ENCODE measurements at regions not wholly inside any gene's neighbourhood (a gene's known extent, or its start where the extent isn't known, plus 50 kb on each side); places are given as distances from the start of the nearest gene placed in this dataset.
"Not testable (repeated sequence)": the region's sequence is repeated elsewhere in the genome, so short reads cannot be mapped to it uniquely, and the experiment has no call there.

DNA sequence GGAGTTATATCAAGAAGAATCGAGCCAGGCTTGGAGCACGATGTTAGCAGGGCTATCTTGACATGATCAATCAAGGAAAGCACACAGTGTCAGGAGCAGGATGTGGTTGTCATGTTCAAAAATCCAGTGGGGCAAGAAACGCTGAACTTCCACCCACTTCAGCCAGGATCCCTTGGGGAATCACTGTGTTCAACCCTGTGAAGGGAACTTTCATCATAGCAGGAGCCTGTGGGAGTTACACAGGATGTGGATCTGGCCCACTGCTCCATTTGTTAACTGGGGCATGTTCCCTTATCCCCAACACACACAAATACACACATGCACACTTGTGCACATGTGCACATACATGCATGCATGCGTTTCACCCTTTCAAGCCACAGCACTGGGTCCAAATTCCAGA, 619.3 kb downstream of the SPATA31A6 start:
- H3K27ac ChIP-seq (ENCODE audit: low read depth, low read length, poor library complexity, severe bottlenecking): not testable (repeated sequence)

DNA sequence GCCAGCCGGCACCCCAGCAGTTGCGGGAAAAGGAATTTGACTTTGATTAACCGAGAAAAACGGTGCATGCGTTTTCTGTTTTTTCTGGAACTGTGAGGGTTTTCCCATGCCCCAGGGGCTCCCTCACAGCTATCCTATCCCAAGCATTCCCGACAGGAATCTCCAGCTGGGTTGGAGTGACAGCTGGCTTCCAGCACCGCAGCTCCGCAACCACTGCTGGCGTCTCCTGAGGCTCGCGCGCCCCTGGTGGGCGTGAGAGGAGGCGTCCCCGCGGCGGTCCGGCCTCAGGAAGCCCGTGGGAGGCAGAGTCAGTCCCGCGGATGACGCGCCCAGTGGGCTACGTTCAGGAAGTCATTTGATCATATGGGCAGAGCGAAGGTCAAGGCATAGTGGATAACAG, 623.2 kb downstream of the SPATA31A6 start:
- H2AFZ ChIP-seq (ENCODE audit: low read length); H3K27me3 ChIP-seq (ENCODE audit: insufficient read depth, low read length); H3K4me2 ChIP-seq (ENCODE audit: low read length); H3K4me3 ChIP-seq (ENCODE audit: low read depth, low read length, poor library complexity, severe bottlenecking); H4K20me1 ChIP-seq (ENCODE audit: insufficient read depth, low read length); H3K36me3 ChIP-seq (ENCODE audit: insufficient read depth, low read length); H3K79me2 ChIP-seq (ENCODE audit: insufficient read depth, low read length); H3K9me3 ChIP-seq (ENCODE audit: low read length); H3K9ac ChIP-seq (ENCODE audit: low read length); H3K4me1 ChIP-seq (ENCODE audit: insufficient read depth, low read length, severe bottlenecking); H3F3A ChIP-seq (ENCODE audit: insufficient read depth, low read length); H3K27ac ChIP-seq (ENCODE audit: low read depth, low read length, poor library complexity, severe bottlenecking); H3K9me2 ChIP-seq (ENCODE audit: low read depth, low read length): not testable (repeated sequence)

More for the DNA sequence above, 619.3 kb downstream of the SPATA31A6 start:
- not testable (repeated sequence) for H3K79me2 ChIP-seq (ENCODE audit: insufficient read depth, low read length); H3F3A ChIP-seq (ENCODE audit: insufficient read depth, low read length); H3K9ac ChIP-seq (ENCODE audit: low read length); H3K9me2 ChIP-seq (ENCODE audit: low read depth, low read length); H3K36me3 ChIP-seq (ENCODE audit: insufficient read depth, low read length); H3K4me3 ChIP-seq (ENCODE audit: low read depth, low read length, poor library complexity, severe bottlenecking); H3K4me1 ChIP-seq (ENCODE audit: insufficient read depth, low read length, severe bottlenecking); H4K20me1 ChIP-seq (ENCODE audit: insufficient read depth, low read length); H2AFZ ChIP-seq (ENCODE audit: low read length); H3K9me3 ChIP-seq (ENCODE audit: low read length); H3K27me3 ChIP-seq (ENCODE audit: insufficient read depth, low read length); H3K4me2 ChIP-seq (ENCODE audit: low read length)

DNA sequence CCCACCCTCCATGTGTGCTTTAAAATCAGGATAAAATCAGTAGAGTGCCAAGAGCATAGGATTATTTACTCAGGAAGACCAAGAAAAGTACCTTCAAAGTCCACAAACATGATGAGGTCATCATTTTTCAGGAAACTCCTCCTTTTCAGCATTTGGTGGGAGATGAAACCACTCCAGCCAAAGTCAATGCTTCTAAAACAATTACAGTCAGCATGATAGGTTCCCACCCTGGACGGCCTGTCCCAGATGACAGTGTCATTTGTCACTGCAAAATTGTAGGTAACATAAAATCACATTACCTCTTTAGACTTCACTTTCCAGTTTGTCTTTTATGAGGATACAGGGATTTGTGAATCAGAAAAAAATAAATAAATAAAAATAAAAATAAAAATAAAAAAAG, 638.0 kb downstream of the SPATA31A6 start:
- not testable (repeated sequence) for H3K27me3 ChIP-seq (ENCODE audit: insufficient read depth, low read length); H2AFZ ChIP-seq (ENCODE audit: low read length); H3K9me3 ChIP-seq (ENCODE audit: low read length); H3K4me3 ChIP-seq (ENCODE audit: low read depth, low read length, poor library complexity, severe bottlenecking); H3F3A ChIP-seq (ENCODE audit: insufficient read depth, low read length); H3K27ac ChIP-seq (ENCODE audit: low read depth, low read length, poor library complexity, severe bottlenecking); H4K20me1 ChIP-seq (ENCODE audit: insufficient read depth, low read length); H3K36me3 ChIP-seq (ENCODE audit: insufficient read depth, low read length); H3K9ac ChIP-seq (ENCODE audit: low read length); H3K4me2 ChIP-seq (ENCODE audit: low read length); H3K4me1 ChIP-seq (ENCODE audit: insufficient read depth, low read length, severe bottlenecking); H3K9me2 ChIP-seq (ENCODE audit: low read depth, low read length); H3K79me2 ChIP-seq (ENCODE audit: insufficient read depth, low read length)

DNA sequence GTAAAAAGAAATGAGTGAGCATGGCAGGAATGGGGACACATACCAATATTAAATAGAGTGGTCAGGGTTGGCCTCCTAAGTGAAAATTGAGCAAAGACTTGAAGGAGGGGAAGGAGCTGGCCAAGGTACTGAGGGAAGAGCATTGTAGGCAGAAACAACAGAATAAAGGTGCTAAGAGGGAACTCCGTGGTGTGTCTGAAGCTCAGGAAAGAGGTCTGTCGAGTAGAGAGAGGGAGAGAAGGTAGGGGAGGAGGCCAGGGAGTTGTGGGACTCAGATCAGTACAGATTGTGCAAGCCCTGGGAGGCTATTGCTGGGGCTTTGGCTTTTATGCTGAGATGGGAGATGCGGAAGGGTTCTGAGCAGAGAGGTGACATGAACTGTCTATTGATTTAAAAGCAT, 664.7 kb downstream of the SPATA31A6 start:
- not testable (repeated sequence) for H2AFZ ChIP-seq (ENCODE audit: low read length); H3F3A ChIP-seq (ENCODE audit: insufficient read depth, low read length); H3K9ac ChIP-seq (ENCODE audit: low read length); H3K9me3 ChIP-seq (ENCODE audit: low read length); H3K27ac ChIP-seq (ENCODE audit: low read depth, low read length, poor library complexity, severe bottlenecking); H3K4me3 ChIP-seq (ENCODE audit: low read depth, low read length, poor library complexity, severe bottlenecking); H3K27me3 ChIP-seq (ENCODE audit: insufficient read depth, low read length); H3K79me2 ChIP-seq (ENCODE audit: insufficient read depth, low read length); H3K9me2 ChIP-seq (ENCODE audit: low read depth, low read length); H3K36me3 ChIP-seq (ENCODE audit: insufficient read depth, low read length); H3K4me2 ChIP-seq (ENCODE audit: low read length); H3K4me1 ChIP-seq (ENCODE audit: insufficient read depth, low read length, severe bottlenecking); H4K20me1 ChIP-seq (ENCODE audit: insufficient read depth, low read length)

DNA sequence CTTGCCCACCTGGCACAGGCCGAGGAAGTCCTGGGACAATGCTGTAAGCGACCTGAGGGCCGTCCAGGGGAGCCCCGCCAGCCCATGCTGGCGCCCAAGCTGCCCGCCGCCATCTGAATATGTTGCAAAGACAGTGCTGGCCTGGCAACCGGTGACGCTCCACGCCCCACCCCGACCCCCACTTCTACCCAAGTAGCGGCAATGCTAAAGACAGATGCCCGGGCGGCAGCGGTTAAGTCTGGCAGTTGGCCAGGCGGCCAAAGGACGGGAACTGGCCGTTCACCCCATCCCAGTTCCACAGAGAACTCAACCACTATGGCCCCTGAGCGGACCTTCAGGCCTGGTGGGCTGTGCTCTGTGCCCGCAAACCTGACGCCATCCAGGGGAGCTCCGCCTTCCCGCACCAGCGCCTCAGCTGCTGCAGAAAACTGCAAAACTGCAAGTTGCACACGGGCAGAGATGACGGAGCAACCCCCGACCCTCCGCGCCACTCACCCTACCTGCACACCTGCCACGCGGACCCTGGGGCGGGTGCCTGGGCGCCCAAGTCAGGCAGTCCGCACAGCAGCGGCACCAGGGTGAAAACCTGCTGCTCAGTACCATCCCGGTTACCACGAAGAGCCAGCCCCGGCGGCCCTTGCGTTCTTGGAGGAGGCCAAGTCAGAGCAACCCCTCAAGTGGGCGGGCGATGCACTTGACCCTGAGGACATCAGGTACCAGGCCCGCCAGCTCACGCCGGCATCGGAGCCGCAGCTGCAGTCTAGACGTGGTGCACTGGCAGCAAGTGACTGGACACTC, 667.6 kb downstream of the SPATA31A6 start:
- not testable (repeated sequence) for H3K4me1 ChIP-seq (ENCODE audit: insufficient read depth, low read length, severe bottlenecking); H3K9ac ChIP-seq (ENCODE audit: low read length); H3K4me2 ChIP-seq (ENCODE audit: low read length); H3K9me2 ChIP-seq (ENCODE audit: low read depth, low read length); H3K27me3 ChIP-seq (ENCODE audit: insufficient read depth, low read length); H3K27ac ChIP-seq (ENCODE audit: low read depth, low read length, poor library complexity, severe bottlenecking); H3K9me3 ChIP-seq (ENCODE audit: low read length); H3K79me2 ChIP-seq (ENCODE audit: insufficient read depth, low read length); H4K20me1 ChIP-seq (ENCODE audit: insufficient read depth, low read length); H3K4me3 ChIP-seq (ENCODE audit: low read depth, low read length, poor library complexity, severe bottlenecking); H2AFZ ChIP-seq (ENCODE audit: low read length); H3F3A ChIP-seq (ENCODE audit: insufficient read depth, low read length); H3K36me3 ChIP-seq (ENCODE audit: insufficient read depth, low read length)

DNA sequence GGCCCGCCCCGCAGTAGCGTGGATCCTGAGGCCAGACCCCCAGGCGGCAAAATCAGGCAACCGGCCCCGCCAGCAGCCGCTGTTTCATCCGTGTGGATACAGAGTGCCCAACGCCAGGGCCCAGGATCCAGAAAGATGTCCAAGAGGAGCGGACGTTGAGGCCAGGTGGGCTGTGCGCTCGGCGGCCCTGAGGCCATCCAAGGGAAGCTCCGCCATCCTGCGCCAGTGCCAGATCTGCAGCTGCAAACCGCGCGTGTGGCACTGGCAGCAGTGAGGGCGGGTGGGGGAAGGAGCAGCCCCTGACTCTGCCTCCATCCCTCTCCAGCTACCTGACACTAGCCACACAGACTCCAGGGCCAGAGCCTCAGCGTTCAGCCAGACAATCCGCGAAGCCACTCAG, 668.2 kb downstream of the SPATA31A6 start:
- H3K9me2 ChIP-seq (ENCODE audit: low read depth, low read length); H3K4me3 ChIP-seq (ENCODE audit: low read depth, low read length, poor library complexity, severe bottlenecking); H3K27ac ChIP-seq (ENCODE audit: low read depth, low read length, poor library complexity, severe bottlenecking); H3K9ac ChIP-seq (ENCODE audit: low read length); H3K9me3 ChIP-seq (ENCODE audit: low read length); H3K4me1 ChIP-seq (ENCODE audit: insufficient read depth, low read length, severe bottlenecking); H3K79me2 ChIP-seq (ENCODE audit: insufficient read depth, low read length); H3K27me3 ChIP-seq (ENCODE audit: insufficient read depth, low read length); H3K4me2 ChIP-seq (ENCODE audit: low read length); H3K36me3 ChIP-seq (ENCODE audit: insufficient read depth, low read length); H4K20me1 ChIP-seq (ENCODE audit: insufficient read depth, low read length); H3F3A ChIP-seq (ENCODE audit: insufficient read depth, low read length); H2AFZ ChIP-seq (ENCODE audit: low read length): not testable (repeated sequence)

DNA sequence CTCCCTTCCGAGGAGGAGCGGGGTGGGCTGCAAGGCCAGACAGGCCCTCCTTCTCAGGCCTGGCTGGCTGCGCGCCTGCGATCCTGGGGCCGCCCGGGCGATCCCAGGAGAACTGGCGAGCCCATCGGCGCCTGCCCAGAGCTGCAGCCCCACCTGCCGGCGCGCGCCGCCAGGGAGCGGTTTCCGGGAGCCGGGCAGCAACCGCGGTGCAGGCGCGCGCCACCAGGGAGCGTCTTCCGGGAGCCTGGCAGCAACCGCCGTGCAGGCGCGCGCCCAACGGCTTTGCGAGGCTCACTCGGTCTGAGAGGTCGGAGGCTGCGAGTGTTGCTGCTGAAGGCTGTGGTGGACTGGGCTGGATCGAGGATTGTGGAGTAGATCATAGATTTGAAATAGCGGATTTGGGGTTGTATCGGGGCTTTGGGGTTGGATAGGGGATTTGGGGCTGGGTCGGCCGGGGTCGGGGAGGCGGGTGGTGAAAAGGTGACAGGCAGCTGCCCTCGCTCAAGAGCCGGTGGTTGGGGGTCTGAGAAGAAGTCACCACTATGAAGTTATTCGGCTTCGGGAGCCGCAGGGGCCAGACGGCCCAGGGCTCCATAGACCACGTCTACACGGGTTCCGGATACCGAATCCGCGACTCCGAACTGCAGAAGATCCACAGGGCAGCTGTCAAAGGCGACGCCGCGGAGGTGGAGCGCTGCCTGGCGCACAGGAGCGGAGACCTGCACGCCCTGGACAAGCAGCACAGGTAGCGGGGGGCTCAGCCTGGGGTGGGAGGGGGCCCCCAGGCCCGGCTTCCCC, 668.9 kb downstream of the SPATA31A6 start:
- not testable (repeated sequence) for H3K9ac ChIP-seq (ENCODE audit: low read length)

More for the DNA sequence above, 668.9 kb downstream of the SPATA31A6 start:
- not testable (repeated sequence) for H3K79me2 ChIP-seq (ENCODE audit: insufficient read depth, low read length); H3K27me3 ChIP-seq (ENCODE audit: insufficient read depth, low read length); H4K20me1 ChIP-seq (ENCODE audit: insufficient read depth, low read length); H3K27ac ChIP-seq (ENCODE audit: low read depth, low read length, poor library complexity, severe bottlenecking); H3K9me2 ChIP-seq (ENCODE audit: low read depth, low read length); H3K4me1 ChIP-seq (ENCODE audit: insufficient read depth, low read length, severe bottlenecking); H3F3A ChIP-seq (ENCODE audit: insufficient read depth, low read length); H3K4me2 ChIP-seq (ENCODE audit: low read length); H3K4me3 ChIP-seq (ENCODE audit: low read depth, low read length, poor library complexity, severe bottlenecking); H2AFZ ChIP-seq (ENCODE audit: low read length); H3K36me3 ChIP-seq (ENCODE audit: insufficient read depth, low read length); H3K9me3 ChIP-seq (ENCODE audit: low read length)

All from OCI-LY1 (cell line).